AG08396 (cell line): ENCODE measurements at regions not wholly inside any gene's neighbourhood (a gene's known extent, or its start where the extent isn't known, plus 50 kb on each side); places are given as distances from the start of the nearest gene placed in this dataset.
A peak's percentile ranks its signal among the peaks of the same experiment; 100 is the strongest.

Experiments used
- DNase-seq: peaks from one replicate; pipeline ENCODE4 v3.0.0; 2012; ENCODE audit warnings: low spot score, mixed read lengths

DNA sequence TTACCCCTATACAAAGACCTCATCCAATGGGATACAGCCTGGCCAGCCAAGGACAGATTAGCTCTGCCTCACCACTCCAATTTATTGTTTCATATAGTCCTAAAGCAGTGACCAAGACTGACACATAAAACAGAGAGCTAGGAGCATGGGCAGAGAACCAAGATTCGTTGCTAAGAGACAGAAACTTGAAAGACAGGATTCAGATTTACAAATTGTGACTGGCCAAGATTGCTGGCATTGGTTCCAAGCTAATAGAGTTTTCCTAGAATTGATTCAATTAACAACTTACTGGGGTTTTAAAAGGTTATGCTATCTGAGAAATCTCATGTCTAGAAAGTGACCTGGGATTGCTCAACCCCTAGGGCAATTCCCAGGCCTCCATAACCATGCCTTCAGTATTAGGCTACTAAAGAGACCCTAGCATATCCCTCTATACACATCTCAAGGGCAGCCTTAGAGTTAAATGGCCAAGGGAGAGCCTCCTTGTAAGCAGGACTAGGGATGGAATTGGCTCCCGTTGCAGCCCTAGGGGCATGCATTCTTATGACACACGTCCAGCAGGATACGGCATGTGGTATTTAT is 75.6 kb downstream of the ICOS start:
- DNase-seq, result no peak

GRCh38 chr2:204015118-204015843 is 78.7 kb downstream of the ICOS start:
- DNase-seq, result no peak

DNA sequence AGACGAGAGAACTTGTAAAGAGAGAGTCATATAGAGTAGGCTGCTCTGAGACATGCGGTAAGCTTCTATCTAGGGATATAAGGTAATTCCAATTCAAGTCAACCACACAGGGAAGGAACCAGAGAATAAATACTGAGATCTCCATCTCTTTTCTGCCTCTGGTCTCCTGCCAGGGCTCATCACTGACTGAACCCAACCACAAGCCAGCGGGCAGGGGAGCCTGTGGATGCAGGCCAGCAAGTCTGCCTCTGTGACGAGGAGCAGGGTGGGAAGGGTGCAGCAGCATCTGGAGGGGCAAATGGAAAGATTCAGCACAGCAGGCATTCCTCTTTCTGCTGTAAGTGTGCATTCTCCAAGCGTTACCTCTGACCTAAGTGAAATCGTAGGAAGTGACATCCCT is 82.2 kb downstream of the ICOS start:
- no peak for DNase-seq

DNA sequence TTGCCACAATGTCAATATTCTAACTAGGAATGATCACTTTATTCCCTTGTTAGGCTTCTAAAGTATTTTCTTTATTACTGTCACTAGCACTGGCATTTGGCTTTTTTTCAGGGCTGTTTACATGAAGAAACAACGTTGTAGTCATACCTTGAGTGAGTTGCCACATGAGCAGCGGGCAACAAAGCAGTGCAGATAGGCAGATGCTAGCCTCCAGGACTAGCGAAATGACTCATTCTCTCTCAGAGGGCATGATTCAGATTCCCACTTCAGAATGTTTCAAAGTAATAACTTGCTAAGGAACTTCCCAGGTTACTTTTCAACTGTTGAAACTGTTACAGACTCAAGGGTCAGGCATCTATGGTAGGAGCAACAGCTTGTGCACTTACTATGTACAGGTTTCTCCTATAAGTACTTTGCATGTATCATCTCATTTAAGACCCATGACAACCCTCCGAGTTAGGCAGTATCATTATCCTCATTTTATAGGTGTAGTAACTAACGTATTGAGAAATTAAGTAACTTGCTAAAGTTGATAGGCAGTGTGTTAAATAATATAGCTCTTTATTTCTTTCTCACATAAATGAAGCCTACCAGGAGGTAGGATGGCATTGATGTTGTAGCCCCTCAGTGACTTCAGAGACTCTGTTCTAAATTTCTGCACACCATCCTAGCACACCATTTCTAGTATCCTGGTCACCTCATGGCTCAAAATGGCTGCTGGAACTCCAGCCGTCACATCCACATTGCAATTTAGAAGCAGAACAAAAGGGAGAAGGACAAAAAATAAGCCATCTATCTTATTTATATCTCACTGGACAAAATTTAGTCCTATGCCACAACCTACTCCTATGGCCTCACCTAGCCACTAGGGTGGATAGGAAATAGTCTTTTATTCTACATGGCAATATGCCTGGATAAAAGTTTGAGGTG is 83.3 kb downstream of the ICOS start:
- DNase-seq, result no peak

DNA sequence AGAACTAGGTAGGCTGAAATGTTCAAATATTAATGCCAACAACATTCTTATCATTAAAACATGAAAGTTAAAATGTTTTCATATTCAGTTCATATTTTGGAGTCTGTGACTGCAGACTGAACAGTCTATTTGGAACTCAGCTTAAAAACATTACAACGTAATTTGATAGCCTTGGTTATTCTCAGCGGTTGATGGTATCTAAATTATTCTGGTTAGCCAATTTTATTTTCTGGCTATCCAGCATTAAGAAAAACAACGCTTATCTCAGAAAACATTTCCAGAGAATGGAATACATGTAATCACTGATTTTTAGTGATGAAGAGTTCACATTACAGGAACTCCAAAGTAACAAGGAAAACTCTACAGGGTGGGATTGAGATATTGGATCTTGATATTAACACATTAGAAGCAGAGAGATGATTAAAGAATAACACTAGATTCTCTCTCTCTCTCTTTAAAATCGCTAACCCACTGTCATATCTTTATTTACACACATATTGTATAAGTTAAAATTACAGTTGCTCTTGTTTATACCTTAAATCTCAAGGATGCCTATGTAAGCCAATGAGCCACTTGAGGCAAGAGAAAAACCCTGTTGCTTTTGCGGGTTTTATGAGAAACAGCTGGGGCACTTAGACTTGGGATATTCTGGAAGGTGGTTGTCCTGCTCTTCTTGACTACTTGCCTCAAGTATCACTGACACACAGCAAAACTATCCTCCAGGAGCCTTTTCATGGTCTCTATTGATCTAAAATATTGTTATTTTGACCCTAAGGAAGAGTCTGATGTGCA is 84.9 kb downstream of the ICOS start:
- DNase-seq, result no peak

DNA sequence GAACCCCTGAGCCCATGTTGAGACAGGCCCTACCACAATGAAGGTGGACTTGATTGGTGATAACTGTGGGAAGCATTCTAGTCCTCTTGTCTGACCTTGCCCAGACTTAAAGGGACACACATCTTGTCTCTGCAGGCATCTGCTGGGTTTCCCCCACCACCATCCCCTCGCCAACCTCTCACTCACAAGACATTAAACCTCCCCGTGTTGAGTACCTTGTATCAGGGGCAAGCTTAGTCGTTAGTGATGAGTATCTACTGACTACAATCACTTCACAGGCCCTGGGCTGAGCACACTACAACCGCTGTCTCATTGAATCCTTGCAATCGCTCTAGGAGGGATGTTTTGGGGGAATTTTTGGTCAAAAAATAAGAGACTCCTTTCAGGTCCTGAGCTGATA is 86.0 kb downstream of the ICOS start:
- DNase-seq, result no peak

DNA sequence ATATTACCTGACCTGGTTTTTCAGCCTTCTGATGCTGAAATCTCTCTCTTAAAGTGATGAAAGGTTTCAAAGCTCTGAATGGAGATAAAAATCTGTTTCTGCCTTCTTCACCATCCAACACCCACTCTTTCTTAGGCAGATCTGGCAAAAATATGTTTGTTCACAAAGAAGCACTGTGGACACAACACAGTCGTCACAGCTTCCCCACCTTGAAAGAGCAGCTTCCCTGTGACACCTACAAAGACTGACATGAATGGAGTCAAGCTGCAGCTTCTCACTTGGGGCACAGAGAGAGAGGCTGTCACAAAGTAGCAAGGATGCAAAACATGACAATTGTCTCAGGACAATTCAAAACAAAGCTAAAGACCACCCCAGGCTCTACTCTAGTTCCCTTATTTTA is 86.5 kb downstream of the ICOS start:
- no peak for DNase-seq

DNA sequence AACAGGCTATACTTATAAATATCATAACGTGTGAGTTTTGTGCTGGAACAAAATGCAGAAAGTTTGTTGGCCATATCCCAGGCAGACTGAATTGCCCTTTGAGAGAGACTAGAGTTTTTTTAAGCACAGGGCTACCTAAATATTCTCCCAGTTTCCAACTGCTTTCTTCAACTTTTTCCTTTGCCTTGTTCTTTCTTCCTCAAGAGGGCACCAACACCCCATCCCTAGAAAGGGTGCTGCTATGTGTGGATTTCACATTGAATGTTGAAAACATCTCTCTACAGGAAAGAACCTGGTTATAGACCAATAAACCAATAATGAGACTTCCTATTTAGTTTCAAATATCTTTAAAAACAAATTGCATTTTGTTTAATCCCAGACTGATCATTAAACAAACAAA is 87.9 kb downstream of the ICOS start:
- peak; percentile 15 for DNase-seq

DNA sequence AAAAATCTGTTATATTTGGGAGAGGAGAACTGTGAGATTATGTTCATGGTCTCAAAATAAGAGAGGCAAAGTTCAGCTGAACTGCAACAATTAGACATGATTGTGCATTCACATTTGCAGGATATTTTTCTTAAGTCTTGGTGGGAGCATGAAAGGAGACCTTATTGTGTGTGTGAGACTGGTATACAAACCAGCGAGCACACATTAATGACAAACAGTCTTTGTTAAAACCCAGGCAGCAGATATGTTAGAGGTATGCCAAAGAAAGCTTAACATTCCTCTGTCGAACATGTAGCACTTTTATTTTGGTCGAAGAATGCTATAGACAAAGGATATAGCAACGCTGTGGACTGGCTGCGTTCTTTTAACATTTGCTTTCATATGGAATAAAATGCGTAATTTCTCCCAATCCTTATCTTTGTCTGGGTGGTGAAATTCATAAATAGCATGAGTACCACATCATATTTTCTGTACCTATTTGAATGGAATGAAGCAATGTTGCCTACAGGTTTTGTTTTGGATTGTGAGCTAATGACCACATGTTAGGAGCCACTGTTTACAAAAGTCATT is 88.4 kb downstream of the ICOS start:
- no peak for DNase-seq

DNA sequence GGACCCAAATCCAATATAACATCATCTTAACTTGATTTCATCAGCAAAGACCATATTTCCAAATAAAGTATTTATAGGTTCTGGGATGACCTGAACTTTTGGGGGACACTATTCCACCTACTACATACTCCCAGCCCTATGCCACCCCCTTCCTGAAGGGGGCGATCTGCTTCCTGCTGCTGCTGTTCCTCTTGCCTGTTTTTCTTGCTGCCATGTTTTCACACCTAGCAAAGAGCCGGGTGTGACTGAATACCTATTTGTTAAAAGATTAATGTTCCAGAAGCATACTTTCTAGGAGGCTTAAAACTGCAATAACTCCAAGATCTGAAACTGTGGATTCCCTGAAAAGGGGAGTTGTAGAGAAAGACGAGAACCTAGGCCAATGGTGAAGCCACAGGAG is 89.7 kb downstream of the ICOS start:
- DNase-seq, result no peak

- DNase-seq, result no peak
Observed at GRCh38 chr2:204027091-204027490, 90.5 kb downstream of the ICOS start.

DNA sequence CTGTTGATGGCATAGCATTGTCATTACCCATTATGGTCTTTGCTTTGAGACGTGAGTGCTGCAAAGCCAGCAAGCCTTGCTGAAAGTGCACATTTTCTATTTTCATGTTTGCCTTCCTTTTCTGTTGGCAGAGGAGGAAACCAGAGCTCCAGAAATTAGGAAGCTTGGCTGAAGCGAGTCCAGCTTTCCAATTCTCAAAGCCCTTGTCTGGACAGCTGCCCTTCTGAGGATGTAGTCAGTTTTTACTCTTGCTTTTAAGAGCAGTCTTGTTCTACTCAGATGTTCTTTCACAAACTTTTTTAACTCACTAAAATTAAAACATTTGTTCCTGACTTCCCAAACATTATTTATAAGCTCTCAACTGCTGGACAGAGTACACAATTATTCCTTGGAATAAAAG is 93.8 kb downstream of the ICOS start:
- no peak for DNase-seq

- DNase-seq, result no peak
Observed at GRCh38 chr2:204031056-204031455, 94.5 kb downstream of the ICOS start.

DNA sequence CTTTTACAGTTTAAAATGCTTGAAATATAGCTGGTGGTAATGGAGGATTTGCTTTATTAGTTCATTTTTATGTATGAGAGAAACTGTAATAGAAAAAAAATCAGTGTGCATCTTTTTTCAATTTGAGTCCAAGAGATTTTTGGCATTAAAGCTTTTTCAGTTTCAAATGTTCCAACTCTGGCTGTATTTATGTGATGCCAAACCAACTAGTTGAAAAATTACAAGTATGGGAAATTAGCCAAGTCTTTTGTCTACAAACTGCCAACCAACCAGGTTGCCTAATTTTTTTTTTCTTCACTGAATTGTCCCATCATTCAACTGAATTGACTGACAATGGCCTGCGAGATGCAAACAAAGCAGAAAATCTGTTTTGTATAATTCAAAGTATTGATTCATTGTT is 95.7 kb downstream of the ICOS start:
- no peak for DNase-seq

DNA sequence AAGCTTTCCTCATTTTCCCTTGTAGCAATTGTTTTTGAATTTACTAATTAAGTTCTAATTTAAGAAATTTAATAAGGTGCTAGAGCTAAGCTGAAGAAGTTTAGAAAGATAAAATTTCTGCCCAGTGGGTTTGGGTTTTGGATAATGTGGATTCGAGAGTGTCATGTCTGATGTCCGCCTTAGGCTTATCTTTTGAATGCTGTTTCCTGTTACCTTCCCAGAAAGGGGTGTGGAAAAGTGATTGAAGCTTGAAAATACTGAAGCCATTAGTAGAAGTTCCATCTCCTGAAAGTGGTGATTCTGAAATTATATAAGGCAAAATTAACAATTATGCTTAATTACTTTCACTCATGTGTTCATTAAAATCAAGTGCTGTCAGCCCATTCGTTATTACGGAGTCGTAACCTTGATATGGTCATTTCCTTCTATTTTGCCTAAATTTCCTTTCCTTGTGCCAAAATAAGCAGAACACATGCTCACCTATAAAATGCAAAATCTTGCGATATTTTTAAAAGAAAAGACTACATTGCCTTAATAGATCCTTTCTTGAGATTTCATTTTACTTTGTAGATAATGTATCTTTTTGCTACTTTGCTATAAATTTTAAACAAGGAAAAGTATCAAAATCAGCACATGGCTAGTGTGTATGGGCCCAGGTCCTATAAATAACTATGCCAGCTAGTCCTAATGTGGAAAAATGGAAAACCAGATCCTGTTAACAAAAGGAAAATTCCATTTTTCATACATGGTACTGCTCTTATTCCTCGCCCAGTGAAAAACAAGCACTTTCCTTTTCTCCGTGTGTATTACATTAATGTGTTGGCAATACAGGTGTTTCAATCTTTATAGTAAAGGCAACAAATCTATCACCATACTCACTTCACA is 97.3 kb downstream of the ICOS start:
- no peak for DNase-seq

DNA sequence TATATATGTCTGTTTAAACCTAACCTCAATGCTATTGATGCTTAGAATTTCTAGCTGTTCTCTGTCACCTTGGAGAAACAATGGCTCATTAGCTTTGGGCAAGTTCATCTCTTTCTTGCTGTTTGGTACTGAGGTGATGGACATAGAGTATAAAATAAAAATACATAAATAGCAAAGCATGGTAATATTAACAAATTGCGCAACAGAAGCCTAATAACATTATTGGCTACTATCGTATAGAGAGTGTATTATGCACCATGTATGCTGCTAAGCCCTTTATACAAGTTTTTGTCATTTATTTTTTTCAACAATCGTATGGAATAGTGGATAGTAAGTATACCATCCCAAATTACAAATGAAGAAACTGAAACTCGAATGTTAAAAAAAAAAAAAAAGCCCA is 100.1 kb downstream of the ICOS start:
- no peak for DNase-seq

DNA sequence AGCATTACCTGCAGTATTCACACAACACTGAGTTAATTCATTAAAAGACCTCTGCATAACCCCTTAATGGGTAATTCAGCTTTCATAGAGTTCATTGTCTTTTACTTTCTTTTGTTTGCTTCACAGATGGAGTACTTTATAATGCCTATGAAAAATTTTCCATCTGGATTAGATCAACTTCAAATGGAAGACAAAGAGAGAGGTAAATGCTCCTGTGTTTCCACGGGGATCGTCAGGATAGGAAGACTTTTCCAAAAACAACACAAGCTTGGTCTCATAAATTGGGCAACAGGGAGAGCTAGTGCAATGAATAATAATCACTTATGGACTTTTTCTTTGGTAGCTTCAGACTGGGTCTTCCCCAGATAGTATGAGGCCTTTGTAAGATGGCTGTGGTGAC is 100.7 kb downstream of the ICOS start:
- no peak for DNase-seq

DNA sequence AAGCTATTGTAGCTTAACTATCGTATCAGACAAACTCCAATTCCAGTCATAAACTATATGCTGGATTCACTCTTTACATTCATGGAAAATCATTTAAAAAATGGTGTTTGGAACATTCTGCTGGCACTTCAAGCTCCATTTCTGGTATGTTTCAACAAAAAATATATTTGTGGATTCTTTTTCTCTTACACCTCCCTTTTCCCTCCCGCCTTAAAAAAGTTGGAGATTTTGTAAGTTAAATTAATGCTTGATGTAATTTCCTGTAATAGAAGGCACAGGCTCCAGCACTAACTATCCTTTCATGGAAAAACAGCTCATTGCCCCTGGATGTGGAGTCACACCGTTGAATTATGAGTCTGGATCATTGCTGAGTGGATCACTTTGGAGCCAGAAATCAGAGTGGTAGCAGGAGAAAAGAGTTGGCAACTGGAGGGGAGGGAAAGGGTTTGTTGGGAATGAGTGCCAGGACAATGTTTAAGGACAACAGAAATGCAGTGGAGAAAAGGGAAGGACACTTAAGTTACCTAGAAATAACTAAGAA is 102.8 kb downstream of the ICOS start:
- DNase-seq, result no peak

- no peak for DNase-seq
Observed at GRCh38 chr2:204040016-204040415, 103.5 kb downstream of the ICOS start.

DNA sequence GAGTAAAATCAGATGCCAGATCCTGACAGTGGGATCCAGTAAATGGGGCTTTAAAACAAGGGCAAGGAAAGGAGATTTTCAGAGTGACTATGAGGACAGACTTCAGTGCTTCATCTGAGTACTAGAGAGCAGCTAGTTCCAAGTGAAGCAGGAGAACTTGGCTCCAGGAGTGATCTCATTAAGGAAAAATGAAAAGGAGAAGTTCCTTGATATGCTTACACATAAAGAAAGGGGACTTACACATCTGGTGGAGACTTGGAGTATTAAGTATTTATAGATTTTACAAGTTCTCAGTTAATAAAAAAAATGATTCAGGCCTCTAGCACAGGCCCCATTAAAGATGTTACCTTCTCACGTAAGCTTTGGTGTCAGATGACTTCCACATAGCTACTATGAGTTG is 105.8 kb downstream of the ICOS start:
- no peak for DNase-seq

DNA sequence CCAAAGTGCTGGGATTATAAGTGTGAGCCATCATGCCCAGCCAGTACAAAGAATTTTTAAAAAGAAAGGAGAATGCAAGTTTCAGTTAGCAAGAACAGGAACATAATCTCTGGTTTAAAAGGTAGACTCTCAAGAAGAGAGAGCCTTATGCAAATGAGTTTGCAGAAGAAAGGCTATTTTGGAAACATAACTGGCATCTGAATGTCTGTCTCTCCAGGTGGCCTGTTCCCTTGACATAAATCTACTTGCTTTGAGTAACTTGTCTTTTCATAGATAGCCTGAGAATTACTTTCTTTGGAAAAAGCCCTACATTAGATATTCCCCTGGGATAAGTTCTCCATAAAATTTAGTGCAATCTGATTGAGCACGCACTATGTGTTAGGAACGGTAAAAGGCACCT is 109.6 kb downstream of the ICOS start:
- no peak for DNase-seq
